ENCODE measurements at regions not wholly inside any gene's neighbourhood (a gene's known extent, or its start where the extent isn't known, plus 50 kb on each side); places are given as distances from the start of the nearest gene placed in this dataset.

DNA sequence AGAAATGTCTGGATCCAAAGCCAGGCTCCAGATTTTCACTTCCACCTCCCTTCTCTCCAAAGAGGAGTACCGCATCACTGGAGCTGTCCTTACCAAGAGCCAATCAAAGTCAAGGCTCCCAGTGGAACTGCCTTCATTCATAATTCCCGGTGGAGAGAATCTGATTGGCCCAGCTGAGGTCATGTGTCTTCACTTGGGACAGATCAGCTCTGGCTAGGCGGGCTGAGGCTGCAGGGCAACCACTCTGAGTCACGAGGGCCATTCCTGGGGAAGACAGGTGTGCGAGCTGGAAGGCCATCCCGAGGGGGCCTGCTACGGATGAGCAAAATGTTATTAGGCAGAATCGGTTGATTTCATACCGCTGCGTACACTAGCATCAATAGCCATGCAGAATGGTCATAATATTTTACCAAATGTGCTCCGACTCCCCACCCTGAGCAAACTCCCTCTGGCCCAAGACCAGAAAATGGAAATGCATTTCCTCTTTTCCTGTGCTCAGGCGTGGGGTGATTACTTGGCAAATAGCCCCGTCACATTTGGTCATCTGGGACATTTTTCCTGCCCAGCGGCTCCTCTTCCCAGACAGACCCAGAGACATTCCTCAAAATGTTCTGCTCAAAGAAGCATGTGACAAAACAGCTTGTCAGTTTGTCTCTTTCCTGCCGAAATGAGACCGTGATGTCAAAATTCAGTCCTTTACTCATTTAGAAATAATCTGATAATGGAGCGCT is 111.1 kb downstream of the AIPL1 start:
- peak; percentile 22 for DNase-seq

DNA sequence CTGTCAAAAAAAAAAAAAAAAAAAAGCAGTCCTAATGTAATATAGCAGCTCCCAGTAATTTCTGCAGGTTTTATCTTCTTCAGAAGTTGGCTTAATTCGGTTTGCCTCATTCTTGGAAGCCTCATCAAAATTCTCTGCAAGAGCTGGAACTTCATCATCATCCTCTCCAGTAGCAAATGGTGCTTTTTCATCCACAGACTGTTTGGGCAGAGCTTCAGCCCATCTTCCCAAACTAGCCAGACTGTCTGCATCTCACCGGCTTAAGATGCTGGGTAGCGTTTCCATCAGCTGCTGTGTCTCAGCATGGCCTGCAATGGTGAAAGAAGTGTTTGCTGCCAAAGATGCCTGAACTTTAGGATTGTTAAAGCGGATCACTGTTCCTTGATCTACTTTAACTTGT is 112.6 kb downstream of the AIPL1 start:
- DNase-seq, result no peak

GRCh38 chr17:6314311-6314710 is 120.6 kb downstream of the AIPL1 start:
- no peak for DNase-seq

DNA sequence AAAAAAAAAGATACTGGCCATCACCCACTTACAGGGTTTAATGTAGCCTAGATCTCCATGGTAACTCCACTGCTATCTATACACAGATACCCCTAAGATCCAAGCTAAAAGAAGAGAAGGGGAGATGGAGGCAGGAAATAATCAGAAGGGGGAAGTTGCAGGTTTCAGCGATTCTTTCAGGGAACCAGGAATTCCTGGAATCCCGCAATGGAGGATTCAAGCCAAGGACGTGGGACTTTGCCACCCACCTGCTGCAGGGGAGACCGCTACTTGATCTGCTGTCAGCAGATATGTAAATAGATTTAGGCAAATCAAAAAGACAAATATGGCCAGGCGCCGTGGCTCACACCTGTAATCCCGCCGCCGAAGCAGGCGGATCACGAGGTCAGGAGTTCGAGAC is 121.1 kb downstream of the AIPL1 start:
- no peak for DNase-seq

DNA sequence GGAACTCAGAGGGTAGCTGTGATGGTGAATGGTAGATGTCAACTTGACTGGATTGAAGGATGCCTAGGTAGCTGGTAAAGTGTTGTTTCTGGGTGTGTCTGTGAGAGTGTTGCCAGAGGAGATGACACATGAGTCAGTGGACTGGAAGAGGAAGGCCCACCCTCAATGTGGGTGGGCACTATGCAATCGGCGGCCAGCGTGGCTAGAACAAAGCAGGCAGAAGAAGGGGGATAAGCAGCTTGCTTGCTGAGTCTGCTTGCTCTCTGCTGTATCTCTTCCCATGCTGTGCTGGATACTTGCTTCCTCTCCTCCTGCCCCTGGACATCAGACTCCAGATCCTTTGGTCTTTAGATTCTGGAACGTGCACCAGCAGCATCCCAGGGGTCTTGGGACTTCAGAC is 128.1 kb downstream of the AIPL1 start:
- no peak for DNase-seq

GRCh38 chr17:6305613-6306360 is 129.1 kb downstream of the AIPL1 start:
- DNase-seq, result peak; percentile 82

DNA sequence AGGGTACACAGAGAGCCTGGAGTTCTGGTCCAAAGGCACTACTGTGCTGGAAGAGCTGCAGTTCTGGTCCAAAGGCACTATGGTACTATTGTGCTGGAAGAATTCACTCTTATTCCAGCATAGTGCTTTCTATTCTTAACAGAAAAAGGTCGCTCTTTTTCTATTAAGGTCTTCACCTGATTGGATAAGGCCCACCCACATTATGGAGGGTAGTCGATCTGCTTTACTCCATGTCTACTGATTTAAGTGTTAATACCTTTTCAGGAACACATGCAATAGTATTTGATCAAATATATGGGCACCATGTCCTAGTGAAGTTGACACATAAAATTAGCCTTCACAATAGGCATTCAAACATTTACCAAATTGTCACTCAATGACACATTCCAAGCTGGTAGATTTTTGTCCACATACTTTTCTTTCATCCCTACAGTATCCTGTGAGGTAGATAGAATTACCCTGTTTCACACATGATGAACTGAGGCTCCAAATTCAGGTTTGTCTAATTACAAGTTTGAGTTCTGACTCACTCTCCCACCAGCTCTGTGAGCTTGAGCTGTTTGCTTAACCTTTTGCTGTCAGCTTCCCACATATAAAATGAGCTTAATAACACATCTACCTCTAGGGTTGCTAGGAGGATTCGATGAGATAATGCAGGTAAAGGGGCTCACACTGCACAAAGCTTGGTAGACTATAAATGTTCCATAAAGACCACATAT is 129.9 kb downstream of the AIPL1 start:
- peak; percentile 74 for DNase-seq

DNA sequence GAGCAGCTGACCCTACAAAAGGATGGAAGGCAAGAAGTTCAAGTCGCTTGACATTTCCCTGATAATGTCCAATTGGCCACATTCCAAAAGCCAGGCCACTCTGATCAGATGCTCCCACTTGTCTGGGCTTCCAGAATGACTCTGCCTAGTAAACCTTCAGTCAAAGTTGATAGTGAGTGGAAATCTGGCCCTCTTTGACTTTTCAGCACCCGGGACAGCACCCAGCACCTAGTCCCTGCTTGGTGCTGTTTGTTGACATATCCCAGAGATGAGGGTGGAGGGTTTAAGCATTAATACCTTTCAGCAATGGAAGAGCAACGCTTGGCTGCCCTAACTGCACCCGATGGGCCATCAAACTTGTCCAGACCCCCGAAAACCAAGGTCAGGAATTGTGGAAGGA is 131.3 kb downstream of the AIPL1 start:
- no peak for DNase-seq

GRCh38 chr17:6299275-6299674 is 135.6 kb downstream of the AIPL1 start:
- DNase-seq, result no peak

DNA sequence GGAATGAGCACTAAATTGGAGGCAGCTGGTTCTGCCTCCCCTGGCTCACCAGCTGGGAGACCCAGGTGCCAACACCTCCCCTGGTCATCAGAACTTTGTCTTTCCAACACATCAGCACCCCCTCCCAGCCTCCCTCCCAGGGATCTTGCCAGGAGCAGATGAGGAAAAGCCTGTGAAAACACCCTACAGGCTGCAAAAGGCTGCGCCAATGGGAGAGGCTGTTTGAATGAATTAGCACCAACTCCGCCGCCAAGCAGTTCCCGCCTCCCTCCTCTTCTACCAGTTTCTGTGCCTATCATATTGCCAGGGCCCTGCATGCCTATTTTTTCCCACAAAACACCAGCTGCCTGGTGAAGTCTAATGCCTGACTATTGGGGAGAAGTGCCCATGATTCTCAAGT is 137.0 kb downstream of the AIPL1 start:
- peak; percentile 28 for DNase-seq

DNA sequence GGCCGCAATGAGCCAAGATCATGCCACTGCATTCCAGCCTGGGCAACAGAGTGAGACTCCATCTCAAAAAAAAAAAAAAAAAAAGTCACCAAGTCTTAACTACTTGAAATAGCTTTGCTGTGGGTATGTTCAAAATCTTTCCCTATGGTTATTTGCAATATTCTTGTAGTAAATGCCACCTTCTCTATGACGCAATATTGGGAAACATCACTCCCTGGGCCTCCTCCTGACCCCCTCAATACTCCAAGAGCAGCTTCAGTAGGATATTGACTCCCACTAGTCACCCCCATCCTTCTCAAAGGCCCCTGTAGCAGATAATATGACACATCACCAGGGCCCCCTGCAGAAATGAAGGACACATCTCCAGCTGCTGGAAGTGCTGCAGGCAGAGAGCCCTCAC is 137.8 kb downstream of the AIPL1 start:
- no peak for DNase-seq

DNA sequence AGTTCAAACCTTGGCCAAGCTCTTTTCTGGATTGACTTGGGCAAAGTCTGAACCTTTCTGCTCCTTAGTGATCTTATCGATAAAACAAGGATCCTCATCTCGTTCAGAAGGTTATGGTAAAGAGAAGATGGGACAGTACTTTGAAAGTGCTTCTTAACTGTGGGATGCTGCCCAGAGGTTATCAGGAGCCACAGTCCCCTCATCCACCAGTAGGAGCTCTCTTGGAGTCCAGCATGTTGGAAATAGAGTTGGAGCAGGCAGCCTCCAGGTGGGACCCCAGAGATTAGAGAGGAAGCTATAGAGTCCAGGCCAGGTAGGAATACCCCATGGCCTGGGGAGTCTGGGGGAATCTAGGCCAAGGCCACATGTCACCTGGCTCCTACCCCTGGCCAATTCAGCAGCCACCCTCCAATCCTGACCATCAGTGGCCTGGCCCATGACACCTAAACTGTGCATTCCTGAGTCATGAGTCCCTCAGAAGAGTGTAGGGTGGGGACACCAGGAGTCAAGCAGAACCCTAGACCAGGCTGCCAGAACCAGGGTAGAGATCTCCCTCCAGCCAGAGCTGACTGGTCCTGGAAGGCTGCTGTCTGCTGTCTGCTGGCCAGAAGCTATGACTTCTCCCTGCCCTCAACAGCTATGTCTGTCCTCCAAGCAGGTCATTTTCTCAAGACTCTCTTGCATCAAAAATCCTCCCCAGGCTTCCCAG is 144.3 kb downstream of the AIPL1 start:
- DNase-seq, result no peak

DNA sequence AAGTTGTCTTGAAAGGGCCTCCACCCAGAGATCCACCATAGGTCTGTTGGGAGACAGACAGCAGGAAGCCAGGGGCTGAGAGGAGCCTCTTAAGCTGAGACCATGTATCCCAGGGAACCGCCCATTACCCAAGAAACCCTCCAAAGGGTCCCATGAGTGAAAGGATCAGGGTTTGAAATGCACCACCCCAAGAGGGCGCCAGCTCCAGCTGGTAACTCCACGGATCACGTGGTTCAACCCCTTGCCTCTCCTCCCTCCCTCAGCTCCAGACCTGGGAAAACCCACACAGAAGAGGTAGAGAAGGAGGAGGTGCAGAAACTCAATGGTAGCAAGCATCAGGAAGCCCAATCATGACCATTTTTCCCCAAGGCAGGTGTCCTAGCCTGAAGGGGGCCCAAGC is 148.7 kb downstream of the AIPL1 start:
- DNase-seq, result no peak

DNA sequence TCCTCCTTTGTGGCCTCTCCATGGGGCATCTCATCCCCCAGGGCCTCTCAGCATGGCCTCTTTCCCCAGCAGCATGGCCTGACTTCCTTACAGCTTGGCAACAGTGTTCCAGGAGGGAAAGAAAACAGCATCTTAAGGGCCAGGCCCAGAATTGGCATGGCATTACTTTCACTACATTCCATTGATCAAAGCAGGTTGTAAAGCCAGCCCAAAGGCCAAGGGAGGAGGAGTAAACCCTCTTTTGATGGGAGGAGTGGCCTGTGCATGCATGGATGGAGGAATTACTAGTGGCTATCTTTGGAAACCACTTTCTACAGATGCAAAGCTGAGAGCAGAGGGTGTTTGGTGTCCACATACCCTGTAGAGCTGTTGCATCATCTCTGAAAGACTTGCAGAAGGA is 149.4 kb downstream of the AIPL1 start:
- no peak for DNase-seq

GRCh38 chr17:6279659-6280058 is 155.3 kb downstream of the AIPL1 start:
- peak; percentile 68 for DNase-seq

GRCh38 chr17:6278376-6278775 is 156.5 kb downstream of the AIPL1 start:
- DNase-seq, result no peak

GRCh38 chr17:6276711-6277110 is 158.2 kb downstream of the AIPL1 start:
- DNase-seq, result no peak

- DNase-seq, result no peak
Measured at GRCh38 chr17:6274310-6274709, 160.6 kb downstream of the AIPL1 start.

DNA sequence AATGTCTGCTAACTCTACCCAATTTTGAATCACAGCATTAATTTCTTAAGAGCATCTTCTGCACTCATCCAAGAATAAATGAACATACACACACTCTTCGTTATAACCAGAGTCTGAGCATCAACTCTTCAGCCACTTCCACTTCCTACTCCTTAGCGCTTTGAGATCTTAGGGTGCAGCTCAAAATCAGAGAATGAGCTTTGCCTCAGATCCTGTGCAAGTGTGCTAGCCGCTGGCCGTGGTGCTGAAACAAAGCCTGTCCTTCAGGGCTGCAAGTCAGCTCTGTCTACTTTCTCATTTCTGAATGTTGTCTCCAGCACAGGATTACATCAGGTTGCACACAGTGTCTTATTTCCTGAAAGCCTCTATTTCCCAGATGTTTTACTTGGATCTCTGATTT is 165.4 kb downstream of the AIPL1 start:
- no peak for DNase-seq

DNA sequence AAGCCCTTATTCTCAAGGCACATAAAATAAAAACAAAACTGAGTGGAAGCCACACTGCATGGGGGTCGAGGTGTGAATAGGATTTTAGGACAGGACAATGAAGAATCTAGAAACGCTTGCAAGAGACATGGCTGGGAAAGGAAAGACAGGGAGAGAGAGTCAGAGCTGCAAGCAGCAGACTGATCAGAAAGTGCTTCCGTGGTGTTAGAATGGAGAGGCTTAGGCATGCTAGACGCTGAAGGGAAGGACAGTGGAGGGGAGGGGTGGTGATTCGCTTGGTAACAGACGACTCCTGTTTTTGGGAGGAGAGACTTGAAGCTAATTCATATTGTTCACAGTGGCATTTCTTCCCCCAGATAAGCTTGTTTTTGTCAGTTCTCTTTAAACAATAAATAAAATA is 173.5 kb downstream of the AIPL1 start:
- no peak for DNase-seq

- no peak for DNase-seq
Measured at GRCh38 chr17:6259899-6260298, 175.0 kb downstream of the AIPL1 start.

DNA sequence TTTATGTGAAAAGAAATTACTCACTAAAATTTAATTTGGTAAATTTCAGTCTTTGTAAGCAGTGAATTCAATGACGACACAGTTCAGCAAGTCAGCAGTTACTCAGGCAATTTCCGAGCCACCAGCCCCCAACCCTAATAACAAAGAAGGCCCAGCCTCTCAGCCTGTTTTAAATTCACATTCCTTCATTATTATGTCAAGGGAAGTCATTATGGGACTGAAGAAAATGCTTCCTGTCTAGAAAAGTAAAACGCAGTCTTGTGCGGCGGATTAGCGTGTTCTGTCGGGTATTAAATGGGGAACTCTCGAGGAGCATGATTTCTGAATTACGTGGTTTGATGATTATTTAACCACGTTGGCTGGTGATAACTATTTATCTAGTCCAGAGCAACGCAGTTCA is 177.6 kb downstream of the AIPL1 start:
- no peak for DNase-seq

DNA sequence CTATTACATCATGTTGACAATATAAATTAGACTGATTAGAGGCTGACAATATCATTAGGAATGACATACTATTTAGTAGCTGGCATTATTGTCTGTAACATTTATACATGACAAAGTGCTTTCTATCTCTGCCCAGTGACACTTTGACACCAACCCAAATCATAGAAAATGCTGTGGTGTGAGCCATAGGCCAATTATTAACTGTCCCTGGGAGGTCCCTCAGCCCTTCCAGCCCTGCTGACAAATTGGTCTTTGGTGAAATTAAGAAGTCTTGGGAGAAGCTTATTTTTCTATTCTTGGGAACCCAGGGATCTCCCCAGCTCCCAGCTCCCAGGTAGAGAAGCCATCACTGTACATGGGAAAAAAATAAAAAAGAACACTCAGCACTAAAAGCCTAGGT is 179.6 kb downstream of the AIPL1 start:
- DNase-seq, result no peak

Measured in NCI-H2171 treated with DMSO at 0.1 percent for 48 hours (cell line).